ENCODE measurements at regions not wholly inside any gene's neighbourhood (a gene's known extent, or its start where the extent isn't known, plus 50 kb on each side); places are given as distances from the start of the nearest gene placed in this dataset.
"Not testable (repeated sequence)": the region's sequence is repeated elsewhere in the genome, so short reads cannot be mapped to it uniquely, and the experiment has no call there.

GRCh38 chr20:19893356-19893755 lies 123.8 kb upstream of the NAA20 start:
- DNase-seq (ENCODE audit: low read depth, low spot score) = no peak

GRCh38 chr20:19895761-19896160 lies 121.4 kb upstream of the NAA20 start:
- no peak for DNase-seq (ENCODE audit: low read depth, low spot score)

GRCh38 chr20:19897891-19898290 lies 119.3 kb upstream of the NAA20 start:
- no peak for DNase-seq (ENCODE audit: low read depth, low spot score)

GRCh38 chr20:19901226-19901625 lies 115.9 kb upstream of the NAA20 start:
- DNase-seq (ENCODE audit: low read depth, low spot score) = no peak

- DNase-seq (ENCODE audit: low read depth, low spot score) = no peak
Measured at GRCh38 chr20:19903168-19903811, 113.9 kb upstream of the NAA20 start.

GRCh38 chr20:19907326-19908056 lies 109.7 kb upstream of the NAA20 start:
- DNase-seq (ENCODE audit: low read depth, low spot score) = no peak

- no peak for DNase-seq (ENCODE audit: low read depth, low spot score)
Measured at GRCh38 chr20:19908576-19908975, 108.6 kb upstream of the NAA20 start.

GRCh38 chr20:19909725-19910124 lies 107.4 kb upstream of the NAA20 start:
- DNase-seq (ENCODE audit: low read depth, low spot score) = no peak

- DNase-seq (ENCODE audit: low read depth, low spot score) = no peak
Measured at GRCh38 chr20:19911810-19912382, 105.3 kb upstream of the NAA20 start.

GRCh38 chr20:19913349-19913748 lies 103.8 kb upstream of the NAA20 start:
- DNase-seq (ENCODE audit: low read depth, low spot score) = no peak

- DNase-seq (ENCODE audit: low read depth, low spot score) = no peak
Measured at GRCh38 chr20:19913927-19914614, 103.1 kb upstream of the NAA20 start.

GRCh38 chr20:19915111-19915798 lies 101.9 kb upstream of the NAA20 start:
- DNase-seq (ENCODE audit: low read depth, low spot score) = no peak

- DNase-seq (ENCODE audit: low read depth, low spot score) = no peak
Measured at GRCh38 chr20:19916531-19917485, 100.4 kb upstream of the NAA20 start.

- DNase-seq (ENCODE audit: low read depth, low spot score) = no peak
Measured at GRCh38 chr20:19918965-19919329, 98.2 kb upstream of the NAA20 start.

GRCh38 chr20:19920381-19921138 lies 96.6 kb upstream of the NAA20 start:
- DNase-seq (ENCODE audit: low read depth, low spot score) = no peak

- no peak for DNase-seq (ENCODE audit: low read depth, low spot score)
Measured at GRCh38 chr20:19921284-19921793, 95.8 kb upstream of the NAA20 start.

GRCh38 chr20:19921829-19922228 lies 95.3 kb upstream of the NAA20 start:
- not testable (repeated sequence) for DNase-seq (ENCODE audit: low read depth, low spot score)

- DNase-seq (ENCODE audit: low read depth, low spot score) = no peak
Measured at GRCh38 chr20:19922716-19923115, 94.4 kb upstream of the NAA20 start.

- DNase-seq (ENCODE audit: low read depth, low spot score) = no peak
Measured at GRCh38 chr20:19923762-19924161, 93.4 kb upstream of the NAA20 start.

- no peak for DNase-seq (ENCODE audit: low read depth, low spot score)
Measured at GRCh38 chr20:19924255-19924654, 92.9 kb upstream of the NAA20 start.

Measured in iPS DF 19.7 (cell line).